GM12878 (cell line): ENCODE measurements at regions not wholly inside any gene's neighbourhood (a gene's known extent, or its start where the extent isn't known, plus 50 kb on each side); places are given as distances from the start of the nearest gene placed in this dataset.

Experiments used
- ATAC-seq: fragments of 200-7000 bp; cut with Tn5 transposase; 3 replicates; pipeline ENCODE4 v1.9.1; 2020; ENCODE audit warnings: mild to moderate bottlenecking, moderate library complexity
- BruUV-seq: library from RNA; stranded (reverse); fragments of 400-500 nt; replicated peaks from 2 replicates; lab custom pipeline; 2021; lab: Mats Ljungman, UMichigan
- CTCF ChIA-PET: fragments of 300-600 bp; sonication (Branson Sonifier 250); formaldehyde crosslinking; extraction: SDS; loops from one replicate; lab custom pipeline; 2021; ENCODE audit warnings: inconsistent platforms; lab: Yijun Ruan, JAX
- POLR2A ChIA-PET: fragments of 350-600 bp; formaldehyde crosslinking; extraction: SDS; loops from one replicate; lab custom pipeline; 2021; ENCODE audit warnings: inconsistent platforms; lab: Charles Lee
- RAD21 ChIA-PET: fragments of 300-600 bp; sonication (Branson Sonifier 250); formaldehyde crosslinking; loops from one replicate; lab custom pipeline; 2023; ENCODE audit warnings: antibody characterized with exemption; ENCODE audit not compliant: unreplicated experiment; lab: Charles Lee
- SMC1A ChIA-PET: fragments of 300-600 bp; sonication (Branson Sonifier 250); formaldehyde crosslinking; loops from one replicate; lab custom pipeline; 2023; ENCODE audit not compliant: unreplicated experiment, uncharacterized antibody; lab: Charles Lee
- DNase-seq: peaks from one replicate; pipeline ENCODE4 v3.0.0-alpha.2; 2011; ENCODE audit warnings: low read depth, low spot score
- FAIRE-seq: peaks from 3 replicates; lab custom pipeline; 2011; peaks lifted over from hg19 to GRCh38; lab: Jason Lieb, UNC
- H2AFZ ChIP-seq: 2 replicates; pipeline ENCODE4 v1.6.0; 2011; ENCODE audit warnings: low read depth, low read length, control low read depth; ENCODE audit not compliant: control insufficient read depth
- H3K27ac ChIP-seq: 2 replicates; pipeline ENCODE4 v1.5.1; 2011; ENCODE audit warnings: control low read depth; ENCODE audit not compliant: control insufficient read depth, insufficient read depth
- H3K27me3 ChIP-seq, 2 experiments: replicated peaks in 1 of 2; 2 replicates each; pipeline versions ENCODE4 v1.6.0 to v1.6.1; 2011; ENCODE audit warnings: low read length in 1 of 2; ENCODE audit not compliant: control insufficient read depth in 2 of 2, insufficient read depth in 2 of 2
- H3K36me3 ChIP-seq, 2 experiments: 2 replicates each; pipeline ENCODE4 v1.5.1; 2011; ENCODE audit warnings: low read length in 1 of 2; ENCODE audit not compliant: control insufficient read depth in 2 of 2, insufficient read depth in 2 of 2
- H3K4me1 ChIP-seq: 2 replicates; pipeline ENCODE4 v1.6.1; 2011; ENCODE audit warnings: mild to moderate bottlenecking, low read length, moderate library complexity, mixed read lengths; ENCODE audit not compliant: control insufficient read depth, insufficient read depth
- H3K4me2 ChIP-seq: 2 replicates; pipeline ENCODE4 v1.6.0; 2011; ENCODE audit warnings: control low read depth; ENCODE audit not compliant: control insufficient read depth, insufficient read depth
- H3K4me3 ChIP-seq: fragments of 200-600 bp; sonication (generic); 2 replicates; pipeline ENCODE4 v1.5.1; 2016
- H3K79me2 ChIP-seq: 2 replicates; pipeline ENCODE4 v1.6.0; 2011; ENCODE audit warnings: low read length; ENCODE audit not compliant: control insufficient read depth, insufficient read depth
- H3K9ac ChIP-seq: 2 replicates; pipeline ENCODE4 v1.8.0; 2011; ENCODE audit warnings: low read length, control low read depth, mixed read lengths; ENCODE audit not compliant: control insufficient read depth, insufficient read depth
- H3K9me3 ChIP-seq: replicated peaks from 3 replicates; pipeline ENCODE4 v1.5.1; 2011; ENCODE audit warnings: mild to moderate bottlenecking, low read length; ENCODE audit not compliant: control insufficient read depth, insufficient read depth
- H4K20me1 ChIP-seq: 2 replicates; pipeline ENCODE4 v1.6.0; 2011; ENCODE audit not compliant: control insufficient read depth, insufficient read depth
- IKZF2 ChIP-seq, 2 experiments: fragments of 450-650 bp; IDR thresholded peaks; 2 replicates each; pipeline ENCODE4 v1.6.1; 2017; ENCODE audit warnings: mild to moderate bottlenecking in 2 of 2, moderate library complexity in 2 of 2
- SPI1 ChIP-seq: IDR thresholded peaks from 2 replicates; pipeline ENCODE4 v1.6.1; 2011; ENCODE audit warnings: low read depth, mild to moderate bottlenecking, low read length, moderate library complexity, borderline replicate concordance; ENCODE audit not compliant: insufficient read depth
- TARDBP ChIP-seq: IDR thresholded peaks from 2 replicates; pipeline ENCODE4 v1.6.1; 2016; ENCODE audit warnings: borderline replicate concordance
- ZBED1 ChIP-seq: IDR thresholded peaks from 2 replicates; pipeline ENCODE4 v1.6.1; 2016; ENCODE audit warnings: borderline replicate concordance
- WGBS: methylation state at CpG from one replicate; pipeline ENCODE4 v1.1.6; 2016; ENCODE audit warnings: low lambda C conversion rate; ENCODE audit not compliant: insufficient replicate concordance, insufficient coverage; ENCODE audit errors: missing lambda C conversion rate; 5-methylcytosine and 5-hydroxymethylcytosine counted together
- in situ Hi-C: fragments of 300-500 bp; cut with MboI; formaldehyde crosslinking; loops from 9 replicates; pipeline ENCODE4 v1.14.3; 2018; ENCODE audit warnings: mixed read lengths
- intact Hi-C: fragments of 100-400 bp; cut with micrococcal nuclease; formaldehyde crosslinking; loops from one replicate; pipeline ENCODE4 v1.14.2; 2022; ENCODE audit not compliant: unreplicated experiment
- TF ChIP-seq, protein P1 (sequence below): IDR thresholded peaks from 2 replicates; pipeline ENCODE4 v1.6.1; 2011; ENCODE audit warnings: mild to moderate bottlenecking, low read depth, low read length, moderate library complexity; ENCODE audit not compliant: insufficient replicate concordance
- TF ChIP-seq, protein P2 (sequence below): fragments of 450-650 bp; IDR thresholded peaks from 2 replicates; pipeline ENCODE4 v1.6.1; 2016; ENCODE audit warnings: mild to moderate bottlenecking, moderate library complexity, borderline replicate concordance

DNA sequence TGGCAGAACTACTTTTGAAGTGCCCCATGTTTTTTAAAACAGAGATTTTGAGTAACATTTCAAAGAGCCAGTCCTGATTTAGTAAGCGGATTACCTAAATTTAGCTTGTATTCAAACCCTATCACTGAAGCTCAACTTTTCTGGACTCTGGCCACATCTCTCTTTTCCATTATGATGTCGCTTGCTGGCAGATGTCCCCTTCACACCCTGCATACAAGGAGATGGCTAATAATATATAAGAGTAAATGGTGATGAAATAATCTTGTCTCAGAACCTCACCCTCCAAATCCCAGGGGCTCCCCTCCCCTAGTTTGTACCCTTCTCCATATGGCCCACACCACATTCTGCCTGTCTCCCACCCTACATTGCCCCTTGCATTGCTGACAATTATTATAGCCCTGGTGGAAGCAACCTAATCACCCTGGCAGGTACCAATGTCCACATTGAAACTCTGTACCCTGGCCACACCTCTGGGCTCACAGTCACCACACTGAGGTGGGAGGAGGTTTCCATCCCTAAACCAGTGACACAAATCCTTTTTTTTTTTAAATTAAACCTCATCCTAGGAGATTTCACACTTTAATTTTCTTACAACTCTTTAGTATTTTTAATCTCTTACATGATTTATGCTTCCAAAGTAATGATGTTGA, 106.0 kb upstream of the SYT6 start:
- Histone ChIP-seq H4K20me1 (no peaks in the 10 kb centered on the region), H3K79me2 (no peaks in the 10 kb centered on the region), H3K4me3 (no peak overlapping the region), H3K9me3 (no peaks in the 10 kb centered on the region), H3K27me3 (no peaks in the 10 kb centered on the region; a peak in 1 of 4 replicates), H3K27ac (no peak overlapping the region), H2AFZ (no peak overlapping the region), H3K9ac (no peak overlapping the region), H3K36me3 (no peaks in the 10 kb centered on the region), H3K4me2 (no peak overlapping the region), H3K4me1 (no peaks in the 10 kb centered on the region)
- WGBS: 71% methylated on average over 2 of the region's 2 CpGs
- DNase-seq (no peak), ATAC-seq (no peak), FAIRE-seq (no peak)
- POLR2A ChIA-PET: no interaction called here
- CTCF ChIA-PET: no interaction called here
- in situ Hi-C loops (no loop called here), intact Hi-C loops (no loop called here)
- SMC1A ChIA-PET: no interaction called here
- no TSS peak for BruUV-seq
- no peak for TF ChIP-seq TARDBP
- no peak for TF ChIP-seq ZBED1
- TF ChIP-seq, protein P1, sequence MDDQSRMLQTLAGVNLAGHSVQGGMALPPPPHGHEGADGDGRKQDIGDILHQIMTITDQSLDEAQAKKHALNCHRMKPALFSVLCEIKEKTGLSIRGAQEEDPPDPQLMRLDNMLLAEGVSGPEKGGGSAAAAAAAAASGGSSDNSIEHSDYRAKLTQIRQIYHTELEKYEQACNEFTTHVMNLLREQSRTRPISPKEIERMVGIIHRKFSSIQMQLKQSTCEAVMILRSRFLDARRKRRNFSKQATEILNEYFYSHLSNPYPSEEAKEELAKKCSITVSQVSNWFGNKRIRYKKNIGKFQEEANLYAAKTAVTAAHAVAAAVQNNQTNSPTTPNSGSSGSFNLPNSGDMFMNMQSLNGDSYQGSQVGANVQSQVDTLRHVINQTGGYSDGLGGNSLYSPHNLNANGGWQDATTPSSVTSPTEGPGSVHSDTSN: no peak
- TF ChIP-seq, protein P2, sequence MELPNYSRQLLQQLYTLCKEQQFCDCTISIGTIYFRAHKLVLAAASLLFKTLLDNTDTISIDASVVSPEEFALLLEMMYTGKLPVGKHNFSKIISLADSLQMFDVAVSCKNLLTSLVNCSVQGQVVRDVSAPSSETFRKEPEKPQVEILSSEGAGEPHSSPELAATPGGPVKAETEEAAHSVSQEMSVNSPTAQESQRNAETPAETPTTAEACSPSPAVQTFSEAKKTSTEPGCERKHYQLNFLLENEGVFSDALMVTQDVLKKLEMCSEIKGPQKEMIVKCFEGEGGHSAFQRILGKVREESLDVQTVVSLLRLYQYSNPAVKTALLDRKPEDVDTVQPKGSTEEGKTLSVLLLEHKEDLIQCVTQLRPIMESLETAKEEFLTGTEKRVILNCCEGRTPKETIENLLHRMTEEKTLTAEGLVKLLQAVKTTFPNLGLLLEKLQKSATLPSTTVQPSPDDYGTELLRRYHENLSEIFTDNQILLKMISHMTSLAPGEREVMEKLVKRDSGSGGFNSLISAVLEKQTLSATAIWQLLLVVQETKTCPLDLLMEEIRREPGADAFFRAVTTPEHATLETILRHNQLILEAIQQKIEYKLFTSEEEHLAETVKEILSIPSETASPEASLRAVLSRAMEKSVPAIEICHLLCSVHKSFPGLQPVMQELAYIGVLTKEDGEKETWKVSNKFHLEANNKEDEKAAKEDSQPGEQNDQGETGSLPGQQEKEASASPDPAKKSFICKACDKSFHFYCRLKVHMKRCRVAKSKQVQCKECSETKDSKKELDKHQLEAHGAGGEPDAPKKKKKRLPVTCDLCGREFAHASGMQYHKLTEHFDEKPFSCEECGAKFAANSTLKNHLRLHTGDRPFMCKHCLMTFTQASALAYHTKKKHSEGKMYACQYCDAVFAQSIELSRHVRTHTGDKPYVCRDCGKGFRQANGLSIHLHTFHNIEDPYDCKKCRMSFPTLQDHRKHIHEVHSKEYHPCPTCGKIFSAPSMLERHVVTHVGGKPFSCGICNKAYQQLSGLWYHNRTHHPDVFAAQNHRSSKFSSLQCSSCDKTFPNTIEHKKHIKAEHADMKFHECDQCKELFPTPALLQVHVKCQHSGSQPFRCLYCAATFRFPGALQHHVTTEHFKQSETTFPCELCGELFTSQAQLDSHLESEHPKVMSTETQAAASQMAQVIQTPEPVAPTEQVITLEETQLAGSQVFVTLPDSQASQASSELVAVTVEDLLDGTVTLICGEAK: no peak
- TF ChIP-seq IKZF2 (IDR thresholded peaks at IDR 0.05): no peak
- no peak for TF ChIP-seq SPI1
- RAD21 ChIA-PET: no interaction called here
